Lower leg skin (tissue), 3 donors: ENCODE measurements at regions not wholly inside any gene's neighbourhood (a gene's known extent, or its start where the extent isn't known, plus 50 kb on each side); places are given as distances from the start of the nearest gene placed in this dataset.

Source experiments
- POLR2A ChIP-seq, 2 donors: fragments of 450-650 bp; IDR thresholded peaks; one replicate each; pipeline ENCODE4 v1.6.1; 2016 to 2017; ENCODE audit warnings: antibody characterized with exemption in 2 of 2, mild to moderate bottlenecking in 1 of 2, moderate library complexity in 1 of 2
- TF ChIP-seq, protein P1 (sequence below), 3 donors: fragments of 450-650 bp; IDR thresholded peaks; one replicate each; pipeline ENCODE4 v1.5.1; 2016; ENCODE audit warnings: antibody characterized with exemption in 3 of 3, mild to moderate bottlenecking in 3 of 3, moderate library complexity in 2 of 3

DNA sequence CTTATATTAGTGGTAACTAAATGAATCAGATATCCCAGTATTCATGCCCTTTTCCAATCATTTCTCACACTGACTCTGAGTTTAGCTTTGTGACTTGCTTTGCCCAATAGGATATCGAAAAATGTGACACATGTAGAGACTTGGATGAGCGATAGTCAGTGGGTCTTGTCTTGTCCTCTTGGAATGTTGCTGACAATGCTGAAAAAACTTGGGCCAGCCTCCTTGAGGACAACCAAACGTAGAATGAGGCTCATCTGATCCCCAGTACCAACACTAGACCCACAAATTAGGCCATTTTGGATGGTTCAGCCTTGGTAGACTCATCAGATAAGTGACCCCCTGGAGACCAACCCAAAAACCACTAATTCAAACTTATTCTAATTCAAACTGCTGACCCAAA lies 351.0 kb downstream of the GRIN2B start:
- TF ChIP-seq, protein P1, sequence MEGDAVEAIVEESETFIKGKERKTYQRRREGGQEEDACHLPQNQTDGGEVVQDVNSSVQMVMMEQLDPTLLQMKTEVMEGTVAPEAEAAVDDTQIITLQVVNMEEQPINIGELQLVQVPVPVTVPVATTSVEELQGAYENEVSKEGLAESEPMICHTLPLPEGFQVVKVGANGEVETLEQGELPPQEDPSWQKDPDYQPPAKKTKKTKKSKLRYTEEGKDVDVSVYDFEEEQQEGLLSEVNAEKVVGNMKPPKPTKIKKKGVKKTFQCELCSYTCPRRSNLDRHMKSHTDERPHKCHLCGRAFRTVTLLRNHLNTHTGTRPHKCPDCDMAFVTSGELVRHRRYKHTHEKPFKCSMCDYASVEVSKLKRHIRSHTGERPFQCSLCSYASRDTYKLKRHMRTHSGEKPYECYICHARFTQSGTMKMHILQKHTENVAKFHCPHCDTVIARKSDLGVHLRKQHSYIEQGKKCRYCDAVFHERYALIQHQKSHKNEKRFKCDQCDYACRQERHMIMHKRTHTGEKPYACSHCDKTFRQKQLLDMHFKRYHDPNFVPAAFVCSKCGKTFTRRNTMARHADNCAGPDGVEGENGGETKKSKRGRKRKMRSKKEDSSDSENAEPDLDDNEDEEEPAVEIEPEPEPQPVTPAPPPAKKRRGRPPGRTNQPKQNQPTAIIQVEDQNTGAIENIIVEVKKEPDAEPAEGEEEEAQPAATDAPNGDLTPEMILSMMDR (IDR thresholded peaks at IDR 0.05), result no peak
- TF ChIP-seq POLR2A (IDR thresholded peaks at IDR 0.05), result no peak
